ENCODE measurements at regions not wholly inside any gene's neighbourhood (a gene's known extent, or its start where the extent isn't known, plus 50 kb on each side); places are given as distances from the start of the nearest gene placed in this dataset.

GRCh38 chr15:97525809-97526208 is 434.7 kb upstream of the ARRDC4 start:
- TF ChIP-seq CTCF (IDR thresholded peaks at IDR 0.05 in 4 of 5, conservative IDR thresholded peaks at IDR 0.05 in 1 of 5), result no peak
- no peak for TF ChIP-seq POLR2A (IDR thresholded peaks at IDR 0.05)

Data from gastrocnemius medialis (tissue), 4 donors.